Adrenal gland (tissue), 5 donors: ENCODE measurements at regions not wholly inside any gene's neighbourhood (a gene's known extent, or its start where the extent isn't known, plus 50 kb on each side); places are given as distances from the start of the nearest gene placed in this dataset.

Experiments used
- CTCF ChIP-seq, 6 experiments: fragments of 450-650 bp in 4 of 6; fragments of 200-600 bp in 2 of 6; sonication (generic) in 1 of 6; IDR thresholded peaks; 1 replicate in 5 of 6; 2 replicates in 1 of 6; pipeline versions ENCODE4 v1.5.1 to v1.8.0; 2016 to 2021; ENCODE audit warnings: antibody characterized with exemption in 6 of 6, mild to moderate bottlenecking in 2 of 6, moderate library complexity in 1 of 6
- POLR2A ChIP-seq, 2 donors: fragments of 450-650 bp; IDR thresholded peaks; one replicate each; pipeline ENCODE4 v1.6.1; 2017; ENCODE audit warnings: antibody characterized with exemption in 2 of 2, mild to moderate bottlenecking in 2 of 2, moderate library complexity in 1 of 2
- donor health status: DM: no; HTN: no; CAD: no.

GRCh38 chr2:234771176-234771575 is 180.6 kb upstream of the SH3BP4 start:
- no peak for TF ChIP-seq CTCF (IDR thresholded peaks at IDR 0.05)
- TF ChIP-seq POLR2A (IDR thresholded peaks at IDR 0.05): no peak
